ENCODE measurements at regions not wholly inside any gene's neighbourhood (a gene's known extent, or its start where the extent isn't known, plus 50 kb on each side); places are given as distances from the start of the nearest gene placed in this dataset.

DNA sequence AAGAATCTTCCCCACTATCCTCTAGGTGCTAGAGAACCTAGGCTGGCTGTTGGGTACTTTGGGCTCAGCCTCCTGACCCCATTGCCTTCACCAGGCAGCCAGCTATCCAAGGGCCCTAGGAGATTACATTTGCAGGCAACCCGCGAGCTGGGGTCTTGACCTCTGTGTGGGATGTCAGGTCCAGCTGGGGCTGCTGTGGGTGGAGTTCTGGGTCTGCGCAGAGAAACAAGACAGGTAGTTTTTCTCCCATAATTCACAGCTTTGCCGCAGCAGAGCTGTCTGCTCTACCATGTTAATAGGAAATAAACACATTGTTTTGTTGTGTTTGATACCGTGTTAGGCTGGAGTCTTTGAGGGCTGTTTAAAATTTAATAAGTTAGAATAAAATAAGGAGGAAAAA is 142.8 kb upstream of the PLET1 start:
- peaks cover 4% of the 10 kb centered on the region for H3K27me3 Mint-ChIP-seq (ENCODE audit: low read depth)
- H3K4me3 Mint-ChIP-seq (ENCODE audit: unreplicated experiment): no peak overlapping the region

DNA sequence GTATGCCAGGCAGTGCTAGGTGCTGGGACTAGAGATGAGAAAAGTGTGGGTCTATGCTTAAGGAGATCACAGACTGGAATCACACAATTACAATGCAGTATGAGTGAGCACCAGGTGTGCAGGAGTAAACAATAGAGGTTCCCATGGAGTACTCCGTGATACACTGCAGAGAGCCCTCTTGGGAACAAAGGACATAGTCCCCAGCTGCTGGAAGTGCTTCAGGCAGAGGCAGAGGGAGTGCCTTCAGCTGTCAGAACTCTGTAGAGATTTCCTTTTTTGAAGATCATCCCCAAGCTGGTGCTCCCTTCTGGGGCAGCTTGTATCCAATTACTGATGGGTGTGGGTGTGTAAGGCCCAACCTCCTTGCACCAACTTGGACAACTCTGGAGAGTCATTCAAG is 143.5 kb upstream of the PLET1 start:
- TF ChIP-seq, protein P1, sequence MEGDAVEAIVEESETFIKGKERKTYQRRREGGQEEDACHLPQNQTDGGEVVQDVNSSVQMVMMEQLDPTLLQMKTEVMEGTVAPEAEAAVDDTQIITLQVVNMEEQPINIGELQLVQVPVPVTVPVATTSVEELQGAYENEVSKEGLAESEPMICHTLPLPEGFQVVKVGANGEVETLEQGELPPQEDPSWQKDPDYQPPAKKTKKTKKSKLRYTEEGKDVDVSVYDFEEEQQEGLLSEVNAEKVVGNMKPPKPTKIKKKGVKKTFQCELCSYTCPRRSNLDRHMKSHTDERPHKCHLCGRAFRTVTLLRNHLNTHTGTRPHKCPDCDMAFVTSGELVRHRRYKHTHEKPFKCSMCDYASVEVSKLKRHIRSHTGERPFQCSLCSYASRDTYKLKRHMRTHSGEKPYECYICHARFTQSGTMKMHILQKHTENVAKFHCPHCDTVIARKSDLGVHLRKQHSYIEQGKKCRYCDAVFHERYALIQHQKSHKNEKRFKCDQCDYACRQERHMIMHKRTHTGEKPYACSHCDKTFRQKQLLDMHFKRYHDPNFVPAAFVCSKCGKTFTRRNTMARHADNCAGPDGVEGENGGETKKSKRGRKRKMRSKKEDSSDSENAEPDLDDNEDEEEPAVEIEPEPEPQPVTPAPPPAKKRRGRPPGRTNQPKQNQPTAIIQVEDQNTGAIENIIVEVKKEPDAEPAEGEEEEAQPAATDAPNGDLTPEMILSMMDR (IDR thresholded peaks at IDR 0.05): no peak
- Mint-ChIP-seq H3K36me3 (ENCODE audit: low read depth) (no peaks in the 10 kb centered on the region), H3K4me1 (ENCODE audit: low read depth) (no peaks in the 10 kb centered on the region), H3K27me3 (ENCODE audit: low read depth) (peaks cover 10% of the 10 kb centered on the region), H3K27ac (ENCODE audit: unreplicated experiment) (no peak overlapping the region), H3K4me3 (ENCODE audit: unreplicated experiment) (no peak overlapping the region), H3K9me3 (ENCODE audit: low read depth) (no peaks in the 10 kb centered on the region)
- no peak for DNase-seq (ENCODE audit: low spot score)

More for the DNA sequence above, 142.8 kb upstream of the PLET1 start:
- Mint-ChIP-seq H3K4me1 (ENCODE audit: low read depth) (no peaks in the 10 kb centered on the region), H3K9me3 (ENCODE audit: low read depth) (no peaks in the 10 kb centered on the region), H3K36me3 (ENCODE audit: low read depth) (no peaks in the 10 kb centered on the region), H3K27ac (ENCODE audit: unreplicated experiment) (no peak overlapping the region)
- no peak for DNase-seq (ENCODE audit: low spot score)
- TF ChIP-seq, protein P1 (IDR thresholded peaks at IDR 0.05): no peak

DNA sequence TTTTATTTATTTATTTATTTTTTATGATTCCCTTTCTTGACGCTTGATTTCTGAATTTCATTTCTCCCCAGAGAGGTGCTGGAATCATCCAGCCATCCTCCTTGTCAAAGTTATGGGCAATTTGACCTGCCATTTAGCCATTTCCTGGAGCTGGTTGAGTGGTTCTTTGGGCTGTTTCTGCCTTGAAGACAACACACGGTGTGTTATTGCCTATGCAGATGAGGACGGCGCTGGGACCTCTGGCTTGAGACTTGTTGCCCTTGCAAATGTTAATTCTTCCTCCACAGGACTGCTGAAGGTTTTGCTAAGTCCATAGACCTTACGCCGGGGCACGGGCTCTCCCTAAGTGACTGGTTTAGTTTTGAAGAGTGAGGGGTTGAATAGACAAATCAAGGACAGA is 147.9 kb upstream of the PLET1 start:
- no peaks in the 10 kb centered on the region for H3K4me1 Mint-ChIP-seq (ENCODE audit: low read depth)
- H3K36me3 Mint-ChIP-seq (ENCODE audit: low read depth): no peaks in the 10 kb centered on the region
- H3K27me3 Mint-ChIP-seq (ENCODE audit: low read depth): peaks cover 17% of the 10 kb centered on the region
- DNase-seq (ENCODE audit: low spot score): no peak
- H3K4me3 Mint-ChIP-seq (ENCODE audit: unreplicated experiment): no peak overlapping the region
- H3K27ac Mint-ChIP-seq (ENCODE audit: unreplicated experiment): no peak overlapping the region
- peaks cover 6% of the 10 kb centered on the region for H3K9me3 Mint-ChIP-seq (ENCODE audit: low read depth)
- TF ChIP-seq, protein P1 (IDR thresholded peaks at IDR 0.05): no peak

DNA sequence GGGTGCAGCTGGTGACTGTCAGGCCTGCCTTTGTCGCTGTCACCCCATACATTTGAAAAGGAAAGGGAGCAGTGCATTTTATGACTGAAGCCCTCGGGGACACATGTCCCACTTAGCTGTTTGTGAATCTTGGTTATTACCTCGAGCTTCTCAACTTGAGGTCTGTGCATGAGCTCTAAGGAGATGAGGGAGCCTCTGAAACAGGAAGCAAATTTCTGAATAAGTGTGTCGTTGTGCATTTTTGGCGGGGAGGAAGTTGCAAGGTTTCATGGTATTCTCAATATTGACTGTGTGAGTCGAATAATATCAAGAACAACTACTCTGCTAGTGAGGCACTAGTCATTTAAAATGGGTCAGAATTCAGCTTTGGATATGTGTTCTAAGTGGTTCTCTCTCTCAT is 149.7 kb upstream of the PLET1 start:
- H3K4me3 Mint-ChIP-seq (ENCODE audit: unreplicated experiment): no peak overlapping the region
- no peaks in the 10 kb centered on the region for H3K4me1 Mint-ChIP-seq (ENCODE audit: low read depth)
- no peak overlapping the region for H3K27ac Mint-ChIP-seq (ENCODE audit: unreplicated experiment)
- TF ChIP-seq, protein P1 (IDR thresholded peaks at IDR 0.05): no peak
- peaks cover 19% of the 10 kb centered on the region for H3K27me3 Mint-ChIP-seq (ENCODE audit: low read depth)
- H3K9me3 Mint-ChIP-seq (ENCODE audit: low read depth): peaks cover 16% of the 10 kb centered on the region
- DNase-seq (ENCODE audit: low spot score): no peak
- peaks cover 4% of the 10 kb centered on the region for H3K36me3 Mint-ChIP-seq (ENCODE audit: low read depth)

DNA sequence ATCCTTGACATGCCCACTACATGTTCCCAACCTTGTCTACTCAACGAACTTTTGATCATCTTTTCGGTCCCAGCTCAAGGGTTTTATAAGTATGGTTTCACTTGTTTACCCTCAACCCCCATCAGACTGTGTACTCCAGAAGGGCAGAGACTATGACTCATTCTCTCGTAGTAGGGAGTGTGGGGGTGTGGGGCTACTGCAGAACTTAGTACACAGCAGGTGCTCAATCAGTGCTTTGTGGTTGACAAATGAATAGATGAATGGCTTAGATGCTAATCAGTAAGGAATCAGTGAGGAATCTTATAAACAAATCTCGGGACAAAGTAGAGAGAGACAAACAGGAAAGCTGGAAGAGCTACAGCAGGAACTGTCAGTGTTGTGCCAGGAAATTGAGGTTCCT is 151.7 kb upstream of the PLET1 start:
- H3K27ac Mint-ChIP-seq (ENCODE audit: unreplicated experiment): no peak overlapping the region
- H3K36me3 Mint-ChIP-seq (ENCODE audit: low read depth): peaks cover 6% of the 10 kb centered on the region

More for the DNA sequence above, 151.7 kb upstream of the PLET1 start:
- H3K4me1 Mint-ChIP-seq (ENCODE audit: low read depth): no peaks in the 10 kb centered on the region
- H3K27me3 Mint-ChIP-seq (ENCODE audit: low read depth): peaks cover 26% of the 10 kb centered on the region
- TF ChIP-seq, protein P1 (IDR thresholded peaks at IDR 0.05): no peak
- no peak overlapping the region for H3K4me3 Mint-ChIP-seq (ENCODE audit: unreplicated experiment)
- H3K9me3 Mint-ChIP-seq (ENCODE audit: low read depth): peaks cover 16% of the 10 kb centered on the region
- DNase-seq (ENCODE audit: low spot score): no peak

Data from chondrocyte (in vitro differentiated cells).